ENCODE measurements at regions not wholly inside any gene's neighbourhood (a gene's known extent, or its start where the extent isn't known, plus 50 kb on each side); places are given as distances from the start of the nearest gene placed in this dataset.
A peak's percentile ranks its signal among the peaks of the same experiment; 100 is the strongest.
"Not testable (repeated sequence)": the region's sequence is repeated elsewhere in the genome, so short reads cannot be mapped to it uniquely, and the experiment has no call there.

DNA sequence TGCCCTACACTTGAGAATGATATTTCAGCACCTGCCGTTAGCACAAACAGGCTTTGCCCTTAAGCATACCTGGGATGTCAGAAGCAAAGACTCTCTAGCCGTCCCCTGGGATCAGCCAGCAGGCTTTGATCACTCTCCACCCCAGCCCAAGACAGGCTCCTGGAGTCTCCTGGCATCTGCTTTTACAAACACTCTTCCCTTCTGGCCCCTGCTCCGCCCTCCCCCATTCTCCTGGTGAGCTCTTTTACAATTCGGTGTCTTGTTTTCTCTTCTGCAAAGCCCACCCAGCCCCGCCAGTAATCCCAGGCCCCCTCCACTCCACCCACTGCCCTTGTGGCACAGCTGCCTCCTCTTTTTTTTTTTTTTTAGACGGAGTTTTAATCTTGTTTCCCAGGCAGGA lies 50.4 kb downstream of the KATNIP start:
- DNase-seq: no peak

DNA sequence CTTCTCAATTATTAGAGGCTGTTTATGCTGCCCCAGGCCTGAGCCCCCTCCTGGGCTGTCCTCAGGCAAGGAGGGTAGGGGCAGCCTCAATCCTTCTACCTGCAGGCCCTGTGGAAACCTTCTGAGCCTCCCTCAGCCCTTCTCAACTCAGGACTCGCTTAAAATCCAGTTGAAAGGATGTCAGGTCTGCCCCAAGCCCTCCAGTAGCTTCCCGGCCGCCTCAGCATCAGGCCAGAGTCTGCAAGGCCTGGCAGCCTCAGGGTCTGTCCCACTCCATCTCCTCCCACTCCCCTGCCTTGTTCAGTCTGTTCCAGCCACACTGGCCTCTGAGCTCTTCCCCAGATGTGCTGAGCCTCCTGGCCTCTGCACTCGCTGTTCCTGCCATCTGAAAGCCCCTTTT lies 52.2 kb downstream of the KATNIP start:
- DNase-seq: no peak

GRCh38 chr16:27605500-27606106 lies 55.7 kb downstream of the KATNIP start:
- peak; percentile 26 to 36 for DNase-seq

- no peak for DNase-seq
Measured at GRCh38 chr16:27611340-27611739, 61.4 kb downstream of the KATNIP start.

DNA sequence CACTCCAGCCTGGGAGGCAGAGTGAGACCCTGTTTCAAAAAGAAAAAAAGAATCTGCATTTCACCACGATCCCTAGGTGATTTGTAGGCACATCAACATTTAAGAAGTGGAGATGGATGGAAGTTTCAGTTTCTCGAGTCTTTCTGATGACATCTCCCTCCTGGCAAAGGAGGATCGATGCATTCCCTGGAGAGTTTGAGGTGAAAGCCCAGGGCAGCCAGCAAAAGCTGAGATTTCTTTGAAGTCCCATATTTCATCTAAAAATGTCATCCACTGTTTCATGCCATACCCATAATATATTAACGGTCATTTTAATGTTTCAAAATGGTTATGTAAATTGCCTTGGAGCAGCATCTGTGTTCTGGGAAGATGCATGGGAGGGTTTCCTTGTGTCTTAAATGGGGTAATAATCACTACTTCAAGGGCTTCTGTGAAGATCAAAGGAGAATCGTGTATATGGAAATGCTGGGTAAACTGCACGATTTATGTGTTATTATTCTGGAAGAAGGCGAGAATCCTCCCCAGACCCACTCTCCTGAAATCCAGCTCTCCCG lies 63.4 kb downstream of the KATNIP start:
- no peak for DNase-seq

GRCh38 chr16:27617665-27618064 lies 67.7 kb downstream of the KATNIP start:
- no peak for DNase-seq

DNA sequence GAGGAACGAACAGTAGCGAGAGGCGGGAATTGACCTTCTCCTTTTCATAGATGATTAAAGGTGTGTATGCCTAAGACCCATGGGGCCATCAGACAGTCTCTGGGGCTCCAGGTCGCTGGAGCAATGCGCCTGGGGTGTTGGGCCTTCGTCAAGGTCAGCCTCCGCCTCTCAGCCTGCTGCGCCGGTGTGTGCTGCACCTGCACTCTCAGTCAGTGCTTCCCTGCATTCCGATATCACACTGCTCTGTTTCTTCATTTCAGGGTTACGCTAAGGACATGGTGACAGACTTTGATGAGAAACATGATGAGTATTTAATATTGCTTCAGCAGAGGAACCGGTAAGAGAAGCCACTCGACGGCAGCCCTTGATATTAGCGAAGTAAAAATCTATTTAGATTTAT lies 68.2 kb downstream of the KATNIP start:
- DNase-seq: no peak

DNA sequence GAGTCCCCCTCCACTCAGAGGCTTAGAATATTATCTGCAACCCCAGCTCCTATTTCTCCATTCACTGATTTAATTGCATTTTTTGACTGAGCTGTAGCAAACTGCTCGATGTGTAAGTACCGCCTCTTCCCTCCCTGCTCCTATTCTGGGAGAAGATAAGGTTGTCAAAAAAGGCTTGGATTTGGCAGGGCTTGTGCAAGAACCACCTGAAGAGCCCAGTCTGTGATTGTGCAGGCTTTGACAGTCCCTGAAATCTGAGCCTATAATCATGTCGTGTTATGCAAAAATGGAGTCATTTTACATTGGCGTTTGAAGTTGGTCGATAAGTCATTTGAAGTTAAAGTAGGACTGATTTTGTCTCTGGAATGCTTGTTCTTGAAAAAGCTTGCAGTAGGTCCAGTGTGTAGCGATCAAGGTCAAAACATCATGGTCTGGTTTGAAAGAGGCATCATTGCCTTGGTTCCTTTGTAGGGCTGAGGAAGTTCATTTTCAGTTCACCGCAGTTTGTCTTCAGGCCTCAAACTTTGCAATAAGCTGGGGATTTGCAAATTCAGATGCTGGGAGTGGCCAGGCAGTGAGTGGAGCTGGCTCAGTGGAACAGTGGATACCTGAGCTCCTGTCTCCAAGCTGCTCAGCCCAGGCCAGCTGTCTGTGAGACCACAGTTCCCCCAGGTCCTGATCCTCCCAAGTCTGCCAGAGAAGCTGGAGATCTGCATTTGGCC lies 68.8 kb downstream of the KATNIP start:
- peak in 1 of 2 experiments; percentile 5 for DNase-seq

GRCh38 chr16:27620541-27620940 lies 70.6 kb downstream of the KATNIP start:
- DNase-seq: no peak

- DNase-seq: no peak
Measured at GRCh38 chr16:27624154-27625049, 74.5 kb downstream of the KATNIP start.

- peak; percentile 14 to 56 for DNase-seq
Measured at GRCh38 chr16:27625050-27625697, 75.2 kb downstream of the KATNIP start.

GRCh38 chr16:27627136-27627535 lies 77.2 kb downstream of the KATNIP start:
- no peak for DNase-seq

DNA sequence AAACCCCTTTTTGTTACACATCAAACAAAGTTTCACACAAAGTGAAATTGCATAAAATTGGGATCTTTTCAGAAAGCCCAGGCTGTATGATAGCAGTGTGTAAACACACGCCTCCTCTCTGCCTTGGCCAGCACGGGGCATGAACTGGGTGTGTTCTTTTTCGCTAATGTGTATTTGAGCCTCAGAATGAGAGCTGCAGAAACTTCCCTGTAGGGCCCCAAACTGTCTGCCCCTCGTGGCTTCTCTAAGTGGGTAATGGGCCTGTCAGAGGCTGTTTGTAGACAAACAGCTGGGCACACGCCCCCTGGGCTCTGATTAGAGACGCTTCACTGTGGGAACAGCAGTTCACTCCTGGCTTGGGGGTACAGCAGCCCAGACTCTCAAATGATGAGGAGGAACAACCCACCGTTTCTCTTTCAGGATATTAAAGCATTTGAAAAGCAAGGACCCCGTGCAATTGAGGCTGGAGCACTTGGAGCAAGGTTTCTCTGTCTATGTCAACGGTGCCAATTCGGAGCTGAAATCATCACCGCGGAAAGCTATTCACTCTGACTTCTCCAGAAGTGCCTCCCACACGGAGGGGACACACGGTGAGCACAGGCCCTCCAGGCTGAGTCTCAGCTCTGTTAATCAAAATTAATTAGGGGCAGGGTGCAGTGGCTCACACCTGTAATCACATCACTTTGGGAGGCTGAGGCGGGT lies 78.4 kb downstream of the KATNIP start:
- DNase-seq: peak; percentile 45 to 57

GRCh38 chr16:27628943-27629462 lies 79.1 kb downstream of the KATNIP start:
- DNase-seq: not testable (repeated sequence)

DNA sequence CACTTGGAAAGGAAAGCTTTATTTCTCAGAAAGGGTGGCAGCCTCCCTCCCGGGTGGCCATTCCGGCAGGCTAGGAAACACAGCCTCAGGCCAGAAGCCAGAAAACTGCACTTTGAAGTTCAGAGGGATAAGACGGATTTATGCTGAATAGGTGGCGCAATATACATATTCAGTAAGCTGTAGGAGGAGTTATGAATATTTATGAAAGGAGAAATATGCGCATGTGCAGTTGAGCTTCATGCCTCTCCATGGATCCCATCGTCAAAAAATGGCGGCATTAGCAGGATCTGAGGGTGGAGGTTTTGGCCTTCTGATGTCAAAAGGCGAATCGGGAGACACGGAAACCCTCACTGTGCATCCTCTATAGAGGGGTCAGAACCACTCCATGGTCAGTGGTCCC lies 82.3 kb downstream of the KATNIP start:
- no peak for DNase-seq

- DNase-seq: no peak
Measured at GRCh38 chr16:27633221-27633620, 83.3 kb downstream of the KATNIP start.

- DNase-seq: no peak
Measured at GRCh38 chr16:27633721-27634120, 83.8 kb downstream of the KATNIP start.

- DNase-seq: no peak
Measured at GRCh38 chr16:27634779-27635178, 84.8 kb downstream of the KATNIP start.

DNA sequence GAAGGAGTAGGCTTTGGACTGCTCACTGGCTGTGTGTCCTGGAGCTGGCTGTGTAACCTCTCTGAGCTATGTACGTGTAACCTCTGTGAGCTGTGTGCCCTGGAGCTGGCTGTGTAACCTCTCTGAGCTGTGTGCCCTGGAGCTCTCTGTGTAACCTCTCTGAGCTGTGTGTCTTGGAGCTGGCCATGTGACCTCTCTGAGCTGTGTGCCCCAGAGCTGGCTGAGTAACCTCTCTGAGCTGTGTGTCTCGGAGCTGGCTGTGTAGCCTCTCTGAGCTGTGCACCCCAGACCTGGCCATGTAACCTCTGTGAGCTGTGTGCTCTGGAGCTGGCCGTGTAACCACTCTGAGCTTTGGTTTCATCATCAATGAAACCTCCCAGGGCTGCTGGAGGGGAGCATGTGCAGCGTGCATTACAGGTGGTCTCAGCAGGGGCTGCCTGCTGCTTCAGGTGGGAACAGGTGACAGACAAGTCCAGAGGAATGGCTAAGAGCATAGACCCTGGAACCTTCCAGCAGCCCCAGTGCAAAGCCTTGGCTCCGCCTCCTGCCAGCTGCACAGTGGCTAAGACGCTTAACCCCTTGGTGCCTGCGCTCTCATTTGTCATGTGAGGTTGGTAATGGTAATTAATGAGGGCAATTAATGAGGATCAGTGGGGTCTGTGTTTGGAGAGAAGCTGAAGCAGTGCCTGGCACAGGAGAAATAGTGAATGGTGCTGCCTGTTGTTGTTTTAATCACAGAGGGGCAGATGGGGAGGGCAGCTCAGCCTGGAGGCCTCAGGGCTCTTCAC lies 86.7 kb downstream of the KATNIP start:
- no peak for DNase-seq

DNA sequence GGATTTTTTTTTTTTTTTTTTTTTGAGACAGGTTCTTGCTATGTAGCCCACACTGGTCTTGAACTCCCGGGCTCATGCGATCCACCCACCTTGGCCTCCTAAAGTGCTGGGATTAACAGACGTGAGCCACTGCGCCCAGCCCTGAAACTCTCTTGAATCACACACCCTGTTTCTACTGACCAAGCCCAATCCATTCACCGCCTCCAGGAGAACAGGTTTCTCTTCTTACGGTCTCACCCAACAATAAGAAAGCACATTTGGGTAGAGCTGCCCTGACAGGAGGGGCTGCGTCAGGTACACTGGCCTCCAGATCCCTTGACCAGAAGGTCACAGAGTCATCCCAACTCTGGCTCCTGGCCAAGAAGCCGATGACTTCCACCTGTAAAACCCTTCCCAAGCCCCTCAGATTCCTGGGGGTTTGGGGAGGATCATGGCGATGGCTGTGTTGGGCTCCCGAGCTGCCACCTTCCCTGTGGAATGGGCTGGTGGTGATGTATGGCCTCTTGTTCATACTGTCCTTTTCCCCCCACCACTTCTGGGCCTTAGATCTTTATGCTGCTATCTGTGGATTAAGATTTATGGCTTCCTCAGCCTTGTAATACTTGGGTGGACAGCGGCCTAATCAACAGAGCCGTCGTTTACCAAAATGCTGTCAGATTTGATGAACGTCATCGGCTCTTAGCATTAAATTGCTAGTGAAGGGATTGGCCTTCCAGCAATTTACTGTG lies 89.1 kb downstream of the KATNIP start:
- no peak for DNase-seq

Data from NCI-H2081 (cell line).